ENCODE measurements at regions not wholly inside any gene's neighbourhood (a gene's known extent, or its start where the extent isn't known, plus 50 kb on each side); places are given as distances from the start of the nearest gene placed in this dataset.
"Not testable (repeated sequence)": the region's sequence is repeated elsewhere in the genome, so short reads cannot be mapped to it uniquely, and the experiment has no call there.

DNA sequence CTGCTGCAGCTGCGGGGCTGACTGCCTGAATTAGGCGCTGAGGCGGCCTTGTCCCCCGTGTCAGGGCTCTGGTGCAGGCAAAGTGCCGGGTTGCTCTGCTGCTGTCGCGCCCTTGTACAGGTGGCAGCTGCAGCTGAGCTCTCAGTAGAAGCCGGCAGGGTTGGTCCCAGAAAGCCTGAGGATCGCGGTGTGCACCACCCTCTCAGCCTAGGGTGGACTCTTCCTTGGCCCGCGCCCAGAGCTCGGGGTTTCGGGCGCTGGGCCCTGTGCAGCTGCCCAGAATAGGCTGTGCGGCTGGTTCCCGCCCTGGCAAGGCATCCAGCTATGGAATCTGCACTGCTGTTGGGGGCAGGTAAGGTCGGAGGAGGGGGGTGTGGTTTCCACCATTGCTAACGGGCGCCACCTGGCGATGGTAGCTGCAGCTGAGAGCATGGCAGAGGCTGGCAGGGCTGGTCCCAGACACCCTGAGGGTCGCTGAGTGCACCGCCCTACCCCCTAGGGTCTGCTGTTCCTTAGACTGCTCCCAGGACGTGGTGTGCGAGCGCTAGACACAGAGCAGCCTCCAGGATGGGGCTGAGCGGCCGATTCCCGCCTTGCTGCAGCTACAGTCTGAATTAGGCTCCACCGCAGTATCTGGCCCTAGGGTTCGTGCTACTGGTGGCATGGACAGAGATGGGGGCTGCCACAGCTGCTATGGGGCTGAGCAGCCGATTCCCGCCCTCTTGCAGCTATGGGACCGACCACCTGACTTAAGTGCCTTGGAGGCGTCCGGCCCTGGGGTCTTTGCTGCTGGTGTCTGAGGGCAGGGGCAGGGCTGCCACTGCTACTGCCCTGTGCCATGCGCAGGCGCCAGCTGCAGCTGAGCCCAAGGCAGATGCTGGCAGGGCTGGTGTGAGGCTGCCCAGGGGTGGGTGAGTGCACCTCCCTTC lies 145.0 kb downstream of the CCDC74A start:
- BruUV-seq (replicated peaks); H3K36me3 ChIP-seq (ENCODE audit: control insufficient read depth, insufficient read depth, low read length); POLR2A ChIA-PET; H3K4me1 ChIP-seq (ENCODE audit: control insufficient read depth, insufficient read depth, low read length); H3K9me3 ChIP-seq (ENCODE audit: control insufficient read depth, insufficient read depth, low read depth, low read length); H3K27ac ChIP-seq (ENCODE audit: low read length); in situ Hi-C loops (cut with HindIII; ENCODE audit: low pct_unique_long_range_greater_than_20kb, low sequenced_read_pairs); DNase-seq (ENCODE audit: low read depth, low spot score); H3K27me3 ChIP-seq (ENCODE audit: control insufficient read depth, insufficient read depth, low read length): not testable (repeated sequence)
- CTCF ChIA-PET = interaction anchor here (0.5 to 2.5 kb wide), 10 partner anchors 9 to 518 kb away, joined by 3 to 12 read pairs (median 6); partner anchors contain the start of gene MZT2A
- peak; percentile 96 for ATAC-seq
- intact Hi-C loops (cut with micrococcal nuclease; ENCODE audit: unreplicated experiment) = loop anchor here (1.0 to 10.0 kb wide), 4 partner anchors 115 to 518 kb away; no protein-coding TSS in a partner anchor
- TF ChIP-seq, protein P1, sequence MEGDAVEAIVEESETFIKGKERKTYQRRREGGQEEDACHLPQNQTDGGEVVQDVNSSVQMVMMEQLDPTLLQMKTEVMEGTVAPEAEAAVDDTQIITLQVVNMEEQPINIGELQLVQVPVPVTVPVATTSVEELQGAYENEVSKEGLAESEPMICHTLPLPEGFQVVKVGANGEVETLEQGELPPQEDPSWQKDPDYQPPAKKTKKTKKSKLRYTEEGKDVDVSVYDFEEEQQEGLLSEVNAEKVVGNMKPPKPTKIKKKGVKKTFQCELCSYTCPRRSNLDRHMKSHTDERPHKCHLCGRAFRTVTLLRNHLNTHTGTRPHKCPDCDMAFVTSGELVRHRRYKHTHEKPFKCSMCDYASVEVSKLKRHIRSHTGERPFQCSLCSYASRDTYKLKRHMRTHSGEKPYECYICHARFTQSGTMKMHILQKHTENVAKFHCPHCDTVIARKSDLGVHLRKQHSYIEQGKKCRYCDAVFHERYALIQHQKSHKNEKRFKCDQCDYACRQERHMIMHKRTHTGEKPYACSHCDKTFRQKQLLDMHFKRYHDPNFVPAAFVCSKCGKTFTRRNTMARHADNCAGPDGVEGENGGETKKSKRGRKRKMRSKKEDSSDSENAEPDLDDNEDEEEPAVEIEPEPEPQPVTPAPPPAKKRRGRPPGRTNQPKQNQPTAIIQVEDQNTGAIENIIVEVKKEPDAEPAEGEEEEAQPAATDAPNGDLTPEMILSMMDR (IDR thresholded peaks at IDR 0.05) = peak; percentile 88
- peak overlapping the region; percentile 37 to 60 for H3K4me3 ChIP-seq (ENCODE audit: low read depth in 2 of 2, low read length in 2 of 2)

GRCh38 chr2:131673400-131674173 lies 145.9 kb downstream of the CCDC74A start:
- in situ Hi-C loops (cut with HindIII; ENCODE audit: low pct_unique_long_range_greater_than_20kb, low sequenced_read_pairs) = no loop called here

More at GRCh38 chr2:131673400-131674173, 145.9 kb downstream of the CCDC74A start:
- intact Hi-C loops (cut with micrococcal nuclease; ENCODE audit: unreplicated experiment) = loop anchor here (1.0 to 10.0 kb wide), 4 partner anchors 116 to 471 kb away; no protein-coding TSS in a partner anchor
- no peaks in the 10 kb centered on the region for H3K36me3 ChIP-seq (ENCODE audit: control insufficient read depth, insufficient read depth, low read length)
- ATAC-seq (peak; percentile 97), DNase-seq (ENCODE audit: low read depth, low spot score) (no peak)
- no peaks in the 10 kb centered on the region for H3K4me1 ChIP-seq (ENCODE audit: control insufficient read depth, insufficient read depth, low read length)
- ChIA-PET CTCF (interaction anchor here (0.6 to 2.5 kb wide), 5 partner anchors 9 to 260 kb away, joined by 3 to 12 read pairs (median 7); partner anchors contain the start of gene MZT2A), POLR2A (no interaction called here)
- TF ChIP-seq POLR2AphosphoS5 (IDR thresholded peaks at IDR 0.05; ENCODE audit: low read depth, low read length) (no peak; the same call in 1 of the 2 replicates), TCF7L2 (IDR thresholded peaks at IDR 0.05; ENCODE audit: low read depth, low read length) (no peak), SIN3A (IDR thresholded peaks at IDR 0.05; ENCODE audit: borderline replicate concordance, insufficient read depth, low read depth, low read length) (no peak)
- TF ChIP-seq, protein P2, sequence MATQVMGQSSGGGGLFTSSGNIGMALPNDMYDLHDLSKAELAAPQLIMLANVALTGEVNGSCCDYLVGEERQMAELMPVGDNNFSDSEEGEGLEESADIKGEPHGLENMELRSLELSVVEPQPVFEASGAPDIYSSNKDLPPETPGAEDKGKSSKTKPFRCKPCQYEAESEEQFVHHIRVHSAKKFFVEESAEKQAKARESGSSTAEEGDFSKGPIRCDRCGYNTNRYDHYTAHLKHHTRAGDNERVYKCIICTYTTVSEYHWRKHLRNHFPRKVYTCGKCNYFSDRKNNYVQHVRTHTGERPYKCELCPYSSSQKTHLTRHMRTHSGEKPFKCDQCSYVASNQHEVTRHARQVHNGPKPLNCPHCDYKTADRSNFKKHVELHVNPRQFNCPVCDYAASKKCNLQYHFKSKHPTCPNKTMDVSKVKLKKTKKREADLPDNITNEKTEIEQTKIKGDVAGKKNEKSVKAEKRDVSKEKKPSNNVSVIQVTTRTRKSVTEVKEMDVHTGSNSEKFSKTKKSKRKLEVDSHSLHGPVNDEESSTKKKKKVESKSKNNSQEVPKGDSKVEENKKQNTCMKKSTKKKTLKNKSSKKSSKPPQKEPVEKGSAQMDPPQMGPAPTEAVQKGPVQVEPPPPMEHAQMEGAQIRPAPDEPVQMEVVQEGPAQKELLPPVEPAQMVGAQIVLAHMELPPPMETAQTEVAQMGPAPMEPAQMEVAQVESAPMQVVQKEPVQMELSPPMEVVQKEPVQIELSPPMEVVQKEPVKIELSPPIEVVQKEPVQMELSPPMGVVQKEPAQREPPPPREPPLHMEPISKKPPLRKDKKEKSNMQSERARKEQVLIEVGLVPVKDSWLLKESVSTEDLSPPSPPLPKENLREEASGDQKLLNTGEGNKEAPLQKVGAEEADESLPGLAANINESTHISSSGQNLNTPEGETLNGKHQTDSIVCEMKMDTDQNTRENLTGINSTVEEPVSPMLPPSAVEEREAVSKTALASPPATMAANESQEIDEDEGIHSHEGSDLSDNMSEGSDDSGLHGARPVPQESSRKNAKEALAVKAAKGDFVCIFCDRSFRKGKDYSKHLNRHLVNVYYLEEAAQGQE (IDR thresholded peaks at IDR 0.05; ENCODE audit: insufficient read depth in 1 of 2, low read depth in 2 of 2, low read length in 1 of 2) = 0 out of 4 replicates have a peak, but pooled peaks of 1 of the 2 experiments have one; percentile 25
- TF ChIP-seq, protein P1 (IDR thresholded peaks at IDR 0.05) = peak; percentile 92
- H3K27ac ChIP-seq (ENCODE audit: low read length) = no peak overlapping the region
- no TSS peak for BruUV-seq (replicated peaks)
- peaks cover 2% of the 10 kb centered on the region; the same call in 1 of the 2 replicates for H3K27me3 ChIP-seq (ENCODE audit: control insufficient read depth, insufficient read depth, low read length)
- H3K9me3 ChIP-seq (ENCODE audit: control insufficient read depth, insufficient read depth, low read depth, low read length) = no peaks in the 10 kb centered on the region
- peak overlapping the region; percentile 37 to 60 for H3K4me3 ChIP-seq (ENCODE audit: low read depth in 2 of 2, low read length in 2 of 2)

Data from Panc1 (cell line).